MCF 10A (cell line): ENCODE measurements at regions not wholly inside any gene's neighbourhood (a gene's known extent, or its start where the extent isn't known, plus 50 kb on each side); places are given as distances from the start of the nearest gene placed in this dataset.

ENCODE experiments used
- BruUV-seq: library from RNA; stranded (reverse); fragments of 400-500 nt; replicated peaks from 2 replicates; lab custom pipeline; 2021; lab: Mats Ljungman, UMichigan
- CTCF ChIA-PET: fragments of 300-600 bp; sonication (Branson Sonifier 250); formaldehyde crosslinking; extraction: SDS; loops from one replicate; lab custom pipeline; 2021; ENCODE audit warnings: antibody characterized with exemption, inconsistent platforms; lab: Yijun Ruan, JAX
- POLR2A ChIA-PET: fragments of 300-600, 350-650 bp; sonication (Branson Sonifier 250); formaldehyde crosslinking; extraction: SDS; loops from one replicate; lab custom pipeline; 2020; ENCODE audit warnings: antibody characterized with exemption, inconsistent platforms; lab: Yijun Ruan, JAX
- DNase-seq: peaks from one replicate; pipeline ENCODE4 v3.0.0-alpha.2; 2018; ENCODE audit not compliant: unreplicated experiment
- H3K27ac Mint-ChIP-seq: one replicate; pipeline ENCODE4 v1.8.0; 2022; ENCODE audit warnings: mild to moderate bottlenecking, low read depth, mixed read lengths; ENCODE audit not compliant: unreplicated experiment
- H3K27me3 Mint-ChIP-seq: one replicate; pipeline ENCODE4 v1.8.0; 2022; ENCODE audit warnings: mixed read lengths; ENCODE audit not compliant: insufficient read depth, unreplicated experiment
- H3K36me3 Mint-ChIP-seq: one replicate; pipeline ENCODE4 v1.8.0; 2022; ENCODE audit warnings: mild to moderate bottlenecking, moderate library complexity, mixed read lengths; ENCODE audit not compliant: insufficient read depth, unreplicated experiment
- H3K4me1 Mint-ChIP-seq: one replicate; pipeline ENCODE4 v1.8.0; 2022; ENCODE audit warnings: mixed read lengths; ENCODE audit not compliant: insufficient read depth, unreplicated experiment
- H3K4me3 Mint-ChIP-seq: one replicate; pipeline ENCODE4 v1.8.0; 2022; ENCODE audit warnings: mild to moderate bottlenecking, moderate library complexity, mixed read lengths; ENCODE audit not compliant: unreplicated experiment
- H3K9me3 Mint-ChIP-seq: one replicate; pipeline ENCODE4 v1.8.0; 2022; ENCODE audit warnings: mixed read lengths; ENCODE audit not compliant: unreplicated experiment
- CTCF ChIP-seq: fragments of 200-600 bp; IDR thresholded peaks from one replicate; pipeline ENCODE4 v1.8.0; 2022; ENCODE audit warnings: antibody characterized with exemption, mild to moderate bottlenecking; ENCODE audit not compliant: unreplicated experiment
- intact Hi-C: fragments of 100-400 bp; cut with micrococcal nuclease; formaldehyde crosslinking; loops from 2 replicates; pipeline ENCODE4 v1.14.1; 2022

- TF ChIP-seq CTCF: no peak
- H3K27ac Mint-ChIP-seq: no peak overlapping the region
- no peak for DNase-seq
- CTCF ChIA-PET: interaction anchor here (0.7 kb wide), 1 partner anchor 830 kb away, joined by 3 read pairs; no protein-coding TSS in a partner anchor
- H3K36me3 Mint-ChIP-seq: no peaks in the 10 kb centered on the region
- POLR2A ChIA-PET: no interaction called here
- H3K4me3 Mint-ChIP-seq: no peak overlapping the region
- intact Hi-C loops: no loop called here
- H3K9me3 Mint-ChIP-seq: no peaks in the 10 kb centered on the region
- no TSS peak for BruUV-seq
- H3K4me1 Mint-ChIP-seq: peaks cover 21% of the 10 kb centered on the region
- H3K27me3 Mint-ChIP-seq: no peaks in the 10 kb centered on the region
Observed at GRCh38 chr9:78563269-78563668, 266.3 kb downstream of the PSAT1 start.

- ChIA-PET CTCF (interaction anchor here (0.7 to 0.9 kb wide), 2 partner anchors 16 to 564 kb away, joined by 3 read pairs; no protein-coding TSS in a partner anchor), POLR2A (no interaction called here)
- no peak overlapping the region for H3K27ac Mint-ChIP-seq
- no TSS peak for BruUV-seq
- H3K4me1 Mint-ChIP-seq: peaks cover 22% of the 10 kb centered on the region
- no peaks in the 10 kb centered on the region for H3K9me3 Mint-ChIP-seq
- H3K36me3 Mint-ChIP-seq: no peaks in the 10 kb centered on the region
- no peak for DNase-seq
- H3K27me3 Mint-ChIP-seq: no peaks in the 10 kb centered on the region
- no peak overlapping the region for H3K4me3 Mint-ChIP-seq
- no peak for TF ChIP-seq CTCF
- intact Hi-C loops: no loop called here
Observed at GRCh38 chr9:78565481-78565880, 268.6 kb downstream of the PSAT1 start.

GRCh38 chr9:78566521-78566920, 269.6 kb downstream of the PSAT1 start:
- no peaks in the 10 kb centered on the region for H3K9me3 Mint-ChIP-seq
- H3K36me3 Mint-ChIP-seq: no peaks in the 10 kb centered on the region
- H3K4me1 Mint-ChIP-seq: peaks cover 22% of the 10 kb centered on the region
- H3K27me3 Mint-ChIP-seq: no peaks in the 10 kb centered on the region
- intact Hi-C loops: no loop called here
- ChIA-PET CTCF (no interaction called here), POLR2A (interaction anchor here (0.7 to 0.8 kb wide), 2 partner anchors 22 to 62 kb away, joined by 4 read pairs; no protein-coding TSS in a partner anchor)
- no TSS peak for BruUV-seq
- no peak overlapping the region for H3K4me3 Mint-ChIP-seq
- TF ChIP-seq CTCF: no peak
- H3K27ac Mint-ChIP-seq: peak overlapping the region; percentile 67
- no peak for DNase-seq

GRCh38 chr9:78566948-78567675, 270.2 kb downstream of the PSAT1 start:
- no peak for TF ChIP-seq CTCF
- no peak overlapping the region for H3K4me3 Mint-ChIP-seq
- no peaks in the 10 kb centered on the region for H3K9me3 Mint-ChIP-seq
- no peak for DNase-seq
- H3K27me3 Mint-ChIP-seq: no peaks in the 10 kb centered on the region
- H3K4me1 Mint-ChIP-seq: peaks cover 22% of the 10 kb centered on the region
- BruUV-seq: no TSS peak
- intact Hi-C loops: no loop called here
- no peaks in the 10 kb centered on the region for H3K36me3 Mint-ChIP-seq
- CTCF ChIA-PET: no interaction called here
- H3K27ac Mint-ChIP-seq: peak overlapping the region; percentile 67
- POLR2A ChIA-PET: interaction anchor here (0.6 to 0.7 kb wide), 2 partner anchors 63 to 1402 kb away, joined by 3 to 4 read pairs; no protein-coding TSS in a partner anchor
